ENCODE measurements at regions not wholly inside any gene's neighbourhood (a gene's known extent, or its start where the extent isn't known, plus 50 kb on each side); places are given as distances from the start of the nearest gene placed in this dataset.
A peak's percentile ranks its signal among the peaks of the same experiment; 100 is the strongest.

GRCh38 chr18:71523483-71524435 is 1020.4 kb downstream of the CBLN2 start:
- DNase-seq (ENCODE audit: low read depth in 2 of 2) = no peak

GRCh38 chr18:71505526-71505925 is 1038.6 kb downstream of the CBLN2 start:
- DNase-seq (ENCODE audit: low read depth in 2 of 2) = no peak

GRCh38 chr18:71503222-71503621 is 1040.9 kb downstream of the CBLN2 start:
- DNase-seq (ENCODE audit: low read depth in 2 of 2) = no peak

- peak in 1 of 2 experiments; percentile 6 for DNase-seq (ENCODE audit: low read depth in 2 of 2)
Measured at GRCh38 chr18:71485611-71486010, 1058.5 kb downstream of the CBLN2 start.

GRCh38 chr18:71471963-71472725 is 1072.0 kb downstream of the CBLN2 start:
- no peak for DNase-seq (ENCODE audit: low read depth in 2 of 2)

GRCh38 chr18:71456206-71456605 is 1087.9 kb downstream of the CBLN2 start:
- DNase-seq (ENCODE audit: low read depth in 2 of 2) = no peak

DNA sequence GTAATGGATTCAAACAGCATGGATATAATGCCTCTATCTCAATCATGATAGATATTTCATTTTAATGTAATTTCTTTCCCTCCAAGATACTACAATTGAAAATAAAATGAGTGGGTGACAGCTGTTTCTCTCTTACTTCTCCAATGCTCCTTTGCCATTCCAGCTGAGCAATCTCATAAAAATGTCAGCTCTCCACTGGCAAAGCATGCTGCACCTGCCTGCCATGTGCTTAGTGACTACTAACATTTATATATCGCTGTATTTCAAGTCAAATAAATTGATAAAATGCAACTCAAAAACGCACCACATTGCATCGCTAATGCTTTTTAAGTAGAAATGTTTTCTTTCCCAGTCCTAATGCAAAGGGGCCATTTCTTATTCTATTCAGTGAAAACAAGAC is 1093.9 kb downstream of the CBLN2 start:
- DNase-seq (ENCODE audit: low read depth in 2 of 2) = no peak

DNA sequence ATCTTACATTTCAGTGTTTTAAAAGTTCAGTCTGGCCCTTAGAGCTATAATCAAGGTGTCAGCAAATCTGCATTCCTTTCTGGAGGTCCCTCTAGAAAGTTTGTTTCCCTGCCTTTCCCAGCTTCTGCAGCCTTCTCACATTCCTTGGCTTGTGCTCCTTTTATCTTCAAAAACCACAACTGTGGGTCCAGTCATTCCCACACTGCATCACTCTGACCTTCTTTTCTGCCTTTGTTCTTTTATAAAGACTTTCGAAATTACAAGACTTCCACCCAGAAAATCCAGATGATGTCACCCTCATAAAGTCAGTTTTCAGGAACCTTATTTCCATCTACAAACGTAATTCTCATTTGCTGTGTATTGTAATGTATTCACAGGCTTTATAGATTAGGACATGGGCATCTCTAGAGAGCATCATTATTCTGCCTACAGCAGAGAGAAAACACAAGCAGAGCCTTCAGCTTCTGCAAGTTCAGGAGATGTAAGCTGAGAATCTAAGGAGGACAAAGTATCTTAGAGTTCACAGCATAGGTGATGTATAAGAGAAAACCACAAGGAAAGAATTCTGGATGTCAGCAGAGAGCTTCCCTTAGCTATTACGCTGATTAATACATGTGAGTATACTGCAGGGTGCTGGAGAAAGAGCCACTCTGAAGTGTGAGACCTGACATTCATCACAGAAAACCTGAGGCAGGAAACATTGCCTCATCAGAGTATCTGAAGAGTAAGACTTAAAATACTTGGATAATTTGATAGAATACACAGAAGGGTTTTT is 1100.2 kb downstream of the CBLN2 start:
- no peak for DNase-seq (ENCODE audit: low read depth in 2 of 2)

- no peak for DNase-seq (ENCODE audit: low read depth in 2 of 2)
Measured at GRCh38 chr18:71442731-71443141, 1101.4 kb downstream of the CBLN2 start.

DNA sequence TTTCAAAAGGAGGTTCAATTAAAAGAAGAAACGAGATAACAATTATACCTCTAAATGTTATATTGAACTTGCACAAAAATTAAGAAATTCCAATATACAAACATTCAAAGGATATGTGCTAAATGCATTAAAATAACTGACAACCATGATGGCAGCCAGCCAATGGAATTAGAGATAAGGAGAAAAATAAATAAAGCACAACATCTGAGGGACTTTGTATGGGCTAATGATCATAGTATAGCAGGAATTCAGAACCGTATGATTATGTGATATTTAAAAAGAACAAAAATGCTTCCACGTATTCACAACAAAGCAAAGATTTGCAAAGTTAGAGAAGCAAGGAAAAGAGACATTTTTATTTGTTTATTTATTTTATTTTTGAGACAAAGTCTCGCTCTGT is 1103.0 kb downstream of the CBLN2 start:
- no peak for DNase-seq (ENCODE audit: low read depth in 2 of 2)

DNA sequence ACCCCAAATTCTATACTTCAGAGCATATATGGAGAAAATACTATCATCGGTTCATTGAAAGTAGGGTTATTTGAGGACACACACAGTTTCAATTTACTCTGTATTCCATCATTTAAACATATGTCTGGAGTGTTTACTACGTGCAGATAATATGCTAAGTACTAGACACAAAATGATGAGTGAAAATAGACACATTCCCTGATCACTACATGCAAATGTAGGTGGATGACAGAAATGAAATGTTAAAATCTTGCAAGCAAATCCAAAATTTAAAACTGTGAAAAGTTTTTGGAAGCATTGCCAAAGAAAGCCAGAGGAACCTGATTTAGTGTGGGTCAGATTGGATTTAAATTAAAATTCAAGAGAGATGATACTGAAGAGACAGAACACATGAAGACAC is 1106.6 kb downstream of the CBLN2 start:
- no peak for DNase-seq (ENCODE audit: low read depth in 2 of 2)

GRCh38 chr18:71433373-71433772 is 1110.8 kb downstream of the CBLN2 start:
- DNase-seq (ENCODE audit: low read depth in 2 of 2) = no peak

DNA sequence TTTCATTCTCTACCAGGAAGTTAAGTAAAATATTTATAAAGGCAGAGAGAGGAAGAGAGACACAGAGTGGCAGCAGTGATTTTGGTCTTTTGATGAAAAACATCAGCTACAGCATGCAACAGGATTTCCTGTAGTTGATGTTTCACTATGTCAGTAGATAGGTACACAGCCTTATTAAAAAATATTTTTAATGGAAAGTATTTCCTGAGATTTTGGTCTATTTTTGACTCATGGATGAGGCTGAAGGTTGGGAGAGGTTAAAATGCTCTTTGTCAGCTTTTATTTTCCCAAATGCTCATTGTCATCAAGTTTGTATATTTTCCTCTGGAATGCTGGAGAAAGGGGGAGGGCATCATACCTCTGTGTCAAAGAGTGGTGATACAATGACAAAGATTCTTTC is 1112.5 kb downstream of the CBLN2 start:
- no peak for DNase-seq (ENCODE audit: low read depth in 2 of 2)

DNA sequence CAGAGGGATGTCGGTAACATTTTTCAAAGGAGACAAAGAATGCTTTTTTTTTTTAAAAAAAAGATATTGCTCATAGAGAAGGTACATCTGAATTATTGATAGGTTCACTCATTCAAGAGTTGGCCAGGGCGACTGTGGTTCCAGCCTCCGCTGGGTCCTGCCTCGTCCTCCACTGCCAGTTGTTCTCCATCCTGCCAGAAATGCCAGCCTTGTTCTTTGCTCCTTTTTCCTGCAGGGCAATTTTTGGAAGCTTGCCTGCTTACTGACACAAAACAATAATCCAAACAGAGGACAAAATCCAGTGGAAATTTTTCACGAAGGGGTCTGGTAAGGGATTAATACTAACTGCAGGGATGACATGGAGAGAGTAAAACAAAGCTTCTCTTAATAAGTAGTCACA is 1113.0 kb downstream of the CBLN2 start:
- DNase-seq (ENCODE audit: low read depth in 2 of 2) = no peak

- no peak for DNase-seq (ENCODE audit: low read depth in 2 of 2)
Measured at GRCh38 chr18:71426441-71426840, 1117.7 kb downstream of the CBLN2 start.

GRCh38 chr18:71405169-71405809 is 1116.4 kb downstream of the SOCS6 start:
- no peak for DNase-seq (ENCODE audit: low read depth in 2 of 2)

DNA sequence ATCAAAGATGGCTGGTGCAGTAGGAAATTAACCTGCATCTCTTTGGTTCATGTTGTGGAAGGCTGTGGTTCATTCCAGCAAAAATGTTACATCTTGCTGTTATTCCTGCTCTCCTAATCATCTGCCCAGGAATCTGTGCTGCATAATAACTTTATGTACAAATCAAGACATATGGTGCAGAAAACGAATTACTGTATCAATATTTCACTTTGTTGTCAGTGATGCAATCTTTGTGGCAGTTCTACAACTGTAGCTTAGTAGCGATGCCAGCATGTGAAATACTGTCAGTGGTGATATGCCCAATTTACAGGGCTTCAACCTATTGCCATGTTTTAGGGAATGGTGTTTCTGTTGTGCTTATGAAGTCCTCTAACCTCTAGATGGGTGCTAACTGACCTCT is 1114.7 kb downstream of the SOCS6 start:
- DNase-seq (ENCODE audit: low read depth in 2 of 2) = no peak

DNA sequence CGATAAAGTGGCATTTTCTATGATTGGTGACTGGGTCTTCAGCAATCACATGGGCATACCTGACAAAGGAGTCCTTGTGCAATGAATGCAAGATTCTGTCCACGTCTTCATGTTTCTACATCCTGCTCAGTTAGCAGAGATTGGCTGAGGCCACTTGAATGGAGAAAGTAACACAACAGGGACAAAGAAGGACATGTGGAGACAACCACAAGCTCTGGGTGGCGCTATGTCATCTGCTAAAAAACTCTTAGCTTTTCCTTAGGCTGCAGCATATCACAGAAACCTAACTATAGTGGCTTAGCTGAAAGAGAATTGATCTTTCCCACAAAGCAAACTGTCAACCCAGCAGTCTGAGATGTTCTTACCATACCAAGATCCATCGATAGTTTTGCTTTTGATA is 1109.7 kb downstream of the SOCS6 start:
- no peak for DNase-seq (ENCODE audit: low read depth in 2 of 2)

GRCh38 chr18:71388148-71388547 is 1099.3 kb downstream of the SOCS6 start:
- no peak for DNase-seq (ENCODE audit: low read depth in 2 of 2)

DNA sequence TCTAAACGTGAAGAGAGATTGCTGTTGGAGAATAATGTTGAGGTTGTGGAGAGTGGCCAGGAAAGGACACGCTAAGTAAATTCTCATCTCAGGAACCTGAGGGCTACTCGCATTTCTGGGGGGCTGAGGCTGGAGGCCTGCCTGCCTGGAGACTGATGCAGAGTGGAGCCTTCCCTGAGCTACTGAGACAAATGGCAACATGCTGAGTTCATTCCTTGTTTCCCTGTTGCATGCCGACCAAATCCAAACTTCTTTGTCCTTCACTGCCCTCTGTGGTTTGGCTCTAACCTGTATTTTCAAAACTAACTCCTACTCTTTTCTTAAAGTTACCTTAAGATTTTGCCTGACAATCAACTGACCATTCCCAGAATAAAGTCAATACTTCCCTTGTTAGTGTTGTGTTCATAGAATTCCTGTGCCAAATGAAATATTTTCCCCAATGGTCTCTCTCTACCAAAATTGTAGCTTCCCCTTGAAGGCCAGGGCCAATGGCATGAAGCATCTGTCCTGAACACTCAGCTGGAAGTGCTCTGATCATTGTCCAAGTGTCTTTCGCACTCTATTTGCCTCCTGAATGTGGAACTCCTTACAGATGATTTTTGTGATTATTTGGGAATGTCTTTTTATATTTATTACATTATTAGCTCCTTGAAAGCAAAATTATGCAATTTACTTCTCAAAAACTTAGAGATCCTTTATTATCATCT is 1085.6 kb downstream of the SOCS6 start:
- no peak for DNase-seq (ENCODE audit: low read depth in 2 of 2)

Data from fibroblast of skin of left biceps (primary cell).